Activated CD4-positive, CD25-positive, alpha-beta regulatory T cell (primary cell): ENCODE measurements at regions not wholly inside any gene's neighbourhood (a gene's known extent, or its start where the extent isn't known, plus 50 kb on each side); places are given as distances from the start of the nearest gene placed in this dataset.

Experiments used
- DNase-seq, 4 experiments: peaks; one replicate each; lab custom pipeline; 2025; lab: John Stamatoyannopoulos, UW

- no peak for DNase-seq
These were observed 677.0 kb downstream of the RNF144A start for GRCh38 chr2:7594211-7594610.

DNA sequence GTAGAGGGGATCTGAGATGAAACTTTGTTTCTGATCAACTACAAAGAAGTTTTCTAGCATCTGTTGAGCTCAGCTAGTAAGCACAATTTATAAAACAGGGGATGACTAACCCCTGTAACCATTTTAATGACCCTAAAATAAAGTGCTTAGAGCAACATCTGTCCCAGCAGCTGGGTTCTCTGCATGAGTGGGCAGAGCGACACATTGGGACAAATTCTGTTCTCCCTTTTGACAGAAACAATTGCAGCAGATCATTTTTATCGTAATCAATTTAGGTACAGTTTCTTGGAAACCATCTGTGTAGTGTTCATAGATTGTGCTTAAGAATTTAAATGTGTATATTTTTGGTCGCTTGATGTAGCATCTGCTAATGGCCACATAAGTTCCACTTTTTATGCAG, 678.0 kb downstream of the RNF144A start:
- no peak for DNase-seq

GRCh38 chr2:7598402-7598801, 681.2 kb downstream of the RNF144A start:
- no peak for DNase-seq

DNA sequence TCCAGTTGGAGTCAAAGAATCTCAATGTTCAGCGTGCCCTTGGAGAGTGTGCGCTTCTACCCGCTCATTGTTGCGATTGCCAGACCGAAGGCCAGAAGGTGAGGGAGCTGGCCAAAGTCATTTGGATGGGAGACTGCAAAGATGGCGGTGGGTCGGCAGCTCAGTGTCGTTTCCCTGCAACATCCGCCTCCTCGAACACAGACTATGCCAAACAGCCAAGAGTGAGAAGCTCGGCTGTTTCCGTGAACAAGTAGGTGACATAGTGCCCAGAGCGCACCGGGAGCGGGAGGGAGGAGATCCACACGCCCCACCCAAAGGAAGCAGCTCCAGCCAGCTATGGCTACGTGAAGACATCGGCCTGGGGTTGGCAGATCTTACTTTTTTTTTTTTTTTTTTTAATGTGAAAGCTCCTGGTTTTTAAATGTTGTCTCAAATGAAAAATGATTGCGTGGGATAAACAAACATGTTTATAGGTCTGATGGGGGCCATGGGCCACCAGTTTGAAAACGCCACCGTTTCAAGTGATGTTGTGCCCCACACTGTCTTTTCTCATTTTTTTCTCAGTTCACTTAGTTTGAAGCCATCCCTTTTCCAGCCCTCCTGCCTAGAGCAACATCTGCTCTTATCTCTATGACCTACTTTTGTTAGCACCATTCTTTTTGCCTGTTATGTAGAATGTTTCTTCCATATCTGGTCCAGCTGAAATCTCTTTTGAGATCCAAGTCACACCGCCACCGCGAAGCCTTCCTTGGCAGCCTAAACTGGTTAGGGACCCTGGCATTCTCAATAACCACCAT, 682.4 kb downstream of the RNF144A start:
- DNase-seq: no peak

- no peak for DNase-seq
These were observed 684.8 kb downstream of the RNF144A start for GRCh38 chr2:7601990-7602389.

DNA sequence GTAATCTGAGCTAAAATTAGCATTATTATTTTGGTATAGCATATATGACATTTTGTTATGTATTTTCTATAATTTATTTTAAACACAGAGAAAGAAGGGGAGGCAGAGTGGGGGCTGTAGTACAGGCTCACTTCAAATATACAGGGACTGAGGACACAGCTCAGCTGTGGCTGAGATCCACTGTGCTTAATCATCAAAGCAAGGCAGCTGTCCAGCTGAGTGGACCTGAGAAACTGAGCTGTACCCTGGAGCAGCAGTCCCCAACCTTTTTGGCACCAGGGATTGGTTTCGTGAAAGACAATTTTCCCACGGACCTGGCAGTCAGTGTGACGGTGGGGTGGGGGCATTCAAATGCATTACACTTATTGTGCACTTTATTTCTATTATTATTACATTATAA, 687.2 kb downstream of the RNF144A start:
- DNase-seq: no peak

DNA sequence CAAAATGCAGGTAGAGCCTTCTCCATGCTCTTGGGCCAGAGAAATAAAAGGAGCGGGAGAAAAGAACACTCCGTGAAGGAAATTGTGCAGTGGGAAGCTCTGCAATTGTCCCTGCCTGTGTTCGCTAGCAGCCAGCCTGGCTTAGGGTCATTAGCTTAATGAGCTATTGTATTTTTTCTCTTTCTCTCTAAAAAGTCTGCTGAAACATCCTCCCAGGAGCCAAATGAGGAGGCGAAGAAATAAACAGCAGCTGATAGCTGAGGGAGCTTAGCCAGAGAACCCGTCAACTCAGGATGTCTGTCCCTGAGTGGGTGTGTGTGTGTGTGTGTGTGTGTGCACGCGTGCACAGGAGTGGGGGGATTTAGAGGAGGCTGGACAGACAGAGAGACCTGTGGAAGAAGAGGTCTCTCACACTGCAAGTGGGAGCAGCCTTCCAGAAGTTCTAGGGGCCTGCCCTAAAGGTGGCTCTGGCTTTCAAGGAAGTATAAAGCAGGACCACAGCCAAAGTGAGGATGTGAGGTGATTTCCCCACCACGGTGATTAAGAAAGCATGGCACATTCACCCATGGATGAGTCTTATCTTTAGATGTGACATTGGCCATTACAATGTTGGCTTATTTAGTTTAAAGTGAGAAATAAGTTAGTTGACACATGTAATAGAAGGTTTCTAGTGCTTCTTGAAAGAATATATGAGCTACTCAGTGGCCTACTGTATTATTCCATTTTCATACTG, 690.4 kb downstream of the RNF144A start:
- DNase-seq: no peak

DNA sequence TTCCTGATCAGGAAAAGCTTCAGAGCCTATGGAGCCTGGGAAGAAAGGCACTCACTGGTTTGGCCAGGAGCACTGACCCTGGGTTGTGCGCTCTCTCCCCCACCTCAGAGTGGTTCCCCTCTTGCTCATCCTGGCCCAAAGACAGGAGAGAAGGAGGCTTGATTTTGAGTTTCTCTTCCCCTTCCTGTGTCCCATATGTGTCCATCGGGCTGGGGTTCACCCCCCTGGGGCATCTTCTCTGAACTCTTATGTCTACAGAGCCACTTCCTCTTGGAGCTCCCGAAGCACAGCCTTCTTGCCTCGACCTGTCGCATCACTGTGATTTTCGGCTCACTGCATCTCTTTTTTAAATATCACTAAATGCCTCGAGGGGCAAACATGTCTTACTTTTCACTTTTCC, 692.3 kb downstream of the RNF144A start:
- DNase-seq: no peak

DNA sequence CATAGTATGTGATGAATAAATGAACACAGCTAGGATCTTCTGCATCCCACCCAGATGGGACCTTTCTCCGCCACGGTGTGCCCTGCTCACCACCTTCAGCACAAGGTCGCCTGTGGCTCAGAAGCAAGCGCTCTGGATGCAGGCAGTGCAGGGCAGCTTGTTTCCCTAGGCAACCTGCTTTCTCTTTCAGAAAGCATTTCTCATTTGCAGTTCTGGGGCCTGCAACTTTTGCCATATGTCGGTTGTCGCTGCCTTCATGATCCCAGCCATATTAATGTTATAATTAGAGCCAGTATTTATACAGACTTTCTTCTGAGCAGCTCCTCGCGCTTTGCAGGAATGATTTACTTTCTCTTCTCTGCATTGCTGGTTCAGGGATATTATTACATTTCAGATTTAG, 692.8 kb downstream of the RNF144A start:
- DNase-seq: no peak

GRCh38 chr2:7611750-7612149, 694.5 kb downstream of the RNF144A start:
- no peak for DNase-seq

GRCh38 chr2:7612969-7613368, 695.8 kb downstream of the RNF144A start:
- no peak for DNase-seq

DNA sequence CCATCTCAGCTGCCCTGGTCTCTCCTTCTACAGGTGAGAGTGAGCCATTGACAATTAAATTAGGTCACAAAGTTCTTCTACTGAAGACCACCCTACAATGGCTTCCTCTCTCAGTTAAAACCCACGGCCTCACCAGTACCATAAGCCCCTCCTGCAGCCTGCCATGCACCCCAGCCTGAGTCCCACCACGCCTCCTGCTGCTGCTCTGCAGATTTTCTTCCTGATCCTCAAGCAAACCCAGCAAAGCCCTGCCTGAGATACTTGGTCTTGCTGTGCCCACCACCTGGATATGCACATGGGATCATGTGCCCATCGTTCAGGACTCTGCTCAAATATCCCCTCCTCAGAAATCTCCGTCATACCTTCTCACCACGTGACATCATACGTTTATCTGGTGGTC, 696.6 kb downstream of the RNF144A start:
- DNase-seq: no peak

DNA sequence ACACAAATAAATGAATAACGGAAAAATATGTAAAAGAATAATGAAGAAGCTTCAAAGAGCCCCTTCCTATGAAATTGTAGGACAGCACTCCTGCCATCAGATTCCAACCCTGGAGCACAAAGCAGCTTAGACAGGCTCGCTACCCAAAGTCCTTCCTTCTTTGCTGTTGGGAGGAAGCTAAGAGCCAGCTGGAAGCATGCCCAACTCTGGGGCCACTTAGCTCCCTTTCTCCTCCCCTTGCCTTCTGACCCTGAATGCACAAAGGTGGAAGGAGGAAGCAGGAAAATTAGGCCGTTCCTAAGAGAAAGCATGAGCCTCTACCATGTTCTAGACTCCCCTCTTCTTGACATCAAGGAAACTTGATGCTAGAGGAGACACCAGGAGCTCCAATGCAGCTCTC, 700.8 kb downstream of the RNF144A start:
- no peak for DNase-seq

DNA sequence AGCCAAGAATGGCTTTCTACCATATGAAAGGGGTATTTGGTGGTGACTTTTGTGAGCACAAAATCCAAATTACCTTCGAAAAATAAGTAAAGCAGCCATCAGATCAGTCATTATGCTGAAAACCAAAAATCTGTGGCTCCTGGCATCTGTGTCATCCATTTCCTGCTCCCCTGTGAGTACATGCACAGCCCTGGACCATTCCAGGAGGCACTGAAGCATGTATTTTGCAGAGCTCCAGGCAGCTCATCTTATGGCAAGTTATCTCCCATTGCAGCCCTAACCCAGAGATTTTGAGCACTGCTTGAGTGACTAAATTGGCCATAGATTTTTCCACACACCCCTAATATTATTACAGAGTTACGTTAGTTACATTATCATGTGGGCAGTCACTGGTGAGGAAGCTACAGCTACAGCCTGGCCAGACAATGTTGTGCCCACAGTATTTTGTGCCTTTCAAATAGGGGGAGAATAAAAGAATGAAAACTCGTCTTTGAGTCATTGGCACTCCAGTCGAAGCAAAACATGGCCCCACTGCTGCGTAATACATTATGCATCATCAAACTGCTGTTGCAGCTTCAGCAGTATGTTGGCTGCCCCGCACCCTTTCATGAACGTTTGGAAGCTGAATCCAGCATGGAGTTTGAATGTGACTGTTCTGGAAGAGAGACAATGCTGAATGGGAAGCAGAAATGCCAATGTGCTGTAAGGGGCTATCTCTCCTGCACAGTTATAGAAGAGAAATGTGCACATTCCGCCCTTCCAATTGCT, 702.2 kb downstream of the RNF144A start:
- no peak for DNase-seq

- no peak for DNase-seq
These were observed 703.0 kb downstream of the RNF144A start for GRCh38 chr2:7620255-7620654.

GRCh38 chr2:7621018-7621814, 704.0 kb downstream of the RNF144A start:
- DNase-seq: no peak

- no peak for DNase-seq
These were observed 708.4 kb downstream of the RNF144A start for GRCh38 chr2:7625392-7626138.

DNA sequence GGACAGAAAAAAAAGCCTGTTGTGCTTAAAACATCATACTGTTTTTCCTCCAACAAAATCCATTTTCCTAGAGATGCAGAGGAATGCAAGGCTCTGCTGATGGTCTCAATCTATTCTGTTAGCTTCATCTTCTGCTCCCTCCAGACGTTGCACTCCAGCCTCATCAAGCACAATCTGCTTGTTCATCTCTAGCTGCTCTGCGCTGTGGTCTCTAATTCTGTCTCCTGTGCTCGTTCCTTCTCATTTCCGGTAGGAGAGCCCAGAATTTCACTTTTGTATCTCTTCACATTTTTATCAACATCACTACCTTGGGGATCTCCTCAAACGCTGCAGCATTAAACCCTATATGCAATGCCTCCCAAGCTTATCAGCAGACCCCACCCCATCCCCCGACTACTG, 708.9 kb downstream of the RNF144A start:
- DNase-seq: no peak

- no peak for DNase-seq
These were observed 710.4 kb downstream of the RNF144A start for GRCh38 chr2:7627583-7627982.

DNA sequence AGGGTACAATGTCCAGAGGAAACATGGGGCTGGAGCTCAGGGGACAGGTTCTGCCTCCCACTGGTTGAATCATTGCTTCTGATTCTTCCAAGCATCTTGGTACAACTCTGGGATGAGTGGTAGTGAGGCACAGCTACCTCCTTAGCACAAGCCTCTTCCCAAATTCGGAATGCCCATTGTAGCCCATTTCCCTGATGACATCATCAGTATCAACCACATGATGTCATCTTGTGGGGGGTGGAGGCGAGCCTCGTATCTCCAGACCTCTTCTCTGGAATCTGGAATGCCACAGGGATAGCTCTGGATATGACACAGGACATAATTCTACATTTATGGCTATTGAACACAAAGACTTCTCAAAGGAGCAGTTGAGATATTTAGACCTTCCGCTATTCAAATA, 715.2 kb downstream of the RNF144A start:
- no peak for DNase-seq

DNA sequence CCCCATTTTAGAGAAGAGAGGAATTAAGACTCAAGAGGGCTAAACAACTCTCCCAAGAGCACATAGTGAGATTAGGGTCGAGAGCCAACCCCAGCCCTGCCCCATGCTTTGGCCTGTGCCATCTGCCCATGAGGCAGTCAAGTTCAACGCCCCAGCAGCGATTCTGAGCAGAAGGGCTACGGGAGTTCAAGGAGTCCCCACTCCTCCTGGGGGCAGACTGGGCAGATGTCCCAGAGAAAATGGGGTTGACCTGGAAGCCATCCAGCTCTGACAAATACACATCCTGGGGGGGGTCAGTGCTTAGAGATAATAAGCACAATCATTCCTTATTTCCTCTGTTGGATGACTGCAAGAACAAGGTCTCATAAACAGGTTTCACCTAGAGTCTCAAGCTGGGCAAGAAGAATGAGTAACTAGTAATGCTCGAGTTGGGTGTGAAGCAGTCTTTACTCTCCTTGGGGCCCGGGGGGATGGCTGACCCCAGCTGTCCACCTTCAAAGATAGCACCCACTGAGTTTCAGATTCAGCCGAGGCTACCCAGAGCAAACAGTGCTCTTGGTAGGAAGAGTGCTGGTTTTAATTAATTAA, 716.4 kb downstream of the RNF144A start:
- no peak for DNase-seq
